ENCODE measurements at regions not wholly inside any gene's neighbourhood (a gene's known extent, or its start where the extent isn't known, plus 50 kb on each side); places are given as distances from the start of the nearest gene placed in this dataset.

DNA sequence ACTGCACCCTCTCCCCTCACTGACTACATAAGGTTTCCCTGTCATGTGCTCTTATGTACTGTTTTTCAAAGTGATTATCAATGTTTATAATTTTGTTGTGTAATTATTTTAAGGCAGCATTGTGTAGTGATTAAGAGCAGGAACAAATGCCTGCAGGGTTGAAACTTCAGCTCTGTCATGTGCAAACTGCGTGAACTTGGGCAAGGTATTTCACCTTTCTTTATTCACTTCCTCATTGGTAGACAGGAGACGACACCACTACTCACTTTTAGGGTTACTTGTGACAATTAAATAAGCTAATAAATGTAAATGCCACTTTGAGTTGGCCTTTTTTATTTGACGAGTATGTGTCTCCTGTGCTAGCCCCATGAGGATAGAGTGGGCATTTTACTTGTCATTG, 86.5 kb upstream of the E2F8 start:
- TF ChIP-seq, protein P1, sequence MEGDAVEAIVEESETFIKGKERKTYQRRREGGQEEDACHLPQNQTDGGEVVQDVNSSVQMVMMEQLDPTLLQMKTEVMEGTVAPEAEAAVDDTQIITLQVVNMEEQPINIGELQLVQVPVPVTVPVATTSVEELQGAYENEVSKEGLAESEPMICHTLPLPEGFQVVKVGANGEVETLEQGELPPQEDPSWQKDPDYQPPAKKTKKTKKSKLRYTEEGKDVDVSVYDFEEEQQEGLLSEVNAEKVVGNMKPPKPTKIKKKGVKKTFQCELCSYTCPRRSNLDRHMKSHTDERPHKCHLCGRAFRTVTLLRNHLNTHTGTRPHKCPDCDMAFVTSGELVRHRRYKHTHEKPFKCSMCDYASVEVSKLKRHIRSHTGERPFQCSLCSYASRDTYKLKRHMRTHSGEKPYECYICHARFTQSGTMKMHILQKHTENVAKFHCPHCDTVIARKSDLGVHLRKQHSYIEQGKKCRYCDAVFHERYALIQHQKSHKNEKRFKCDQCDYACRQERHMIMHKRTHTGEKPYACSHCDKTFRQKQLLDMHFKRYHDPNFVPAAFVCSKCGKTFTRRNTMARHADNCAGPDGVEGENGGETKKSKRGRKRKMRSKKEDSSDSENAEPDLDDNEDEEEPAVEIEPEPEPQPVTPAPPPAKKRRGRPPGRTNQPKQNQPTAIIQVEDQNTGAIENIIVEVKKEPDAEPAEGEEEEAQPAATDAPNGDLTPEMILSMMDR (IDR thresholded peaks at IDR 0.05) = no peak
- TF ChIP-seq POLR2A (IDR thresholded peaks at IDR 0.05) (no peak), POLR2AphosphoS5 (IDR thresholded peaks at IDR 0.05) (no peak)

Data from prostate gland (tissue), 2 donors.